Breast epithelium (tissue), 3 donors: ENCODE measurements at regions not wholly inside any gene's neighbourhood (a gene's known extent, or its start where the extent isn't known, plus 50 kb on each side); places are given as distances from the start of the nearest gene placed in this dataset.

Experiments used
- POLR2AphosphoS5 ChIP-seq, 3 donors: sonication (generic); formaldehyde crosslinking; IDR thresholded peaks; one replicate each; pipeline ENCODE4 v1.6.1; 2017; ENCODE audit warnings: antibody characterized with exemption in 3 of 3
- TF ChIP-seq, protein P1 (sequence below), 3 donors: fragments of 450-650 bp; IDR thresholded peaks; one replicate each; pipeline ENCODE4 v1.5.1; 2016 to 2017; ENCODE audit warnings: antibody characterized with exemption in 3 of 3, mild to moderate bottlenecking in 3 of 3, moderate library complexity in 3 of 3

DNA sequence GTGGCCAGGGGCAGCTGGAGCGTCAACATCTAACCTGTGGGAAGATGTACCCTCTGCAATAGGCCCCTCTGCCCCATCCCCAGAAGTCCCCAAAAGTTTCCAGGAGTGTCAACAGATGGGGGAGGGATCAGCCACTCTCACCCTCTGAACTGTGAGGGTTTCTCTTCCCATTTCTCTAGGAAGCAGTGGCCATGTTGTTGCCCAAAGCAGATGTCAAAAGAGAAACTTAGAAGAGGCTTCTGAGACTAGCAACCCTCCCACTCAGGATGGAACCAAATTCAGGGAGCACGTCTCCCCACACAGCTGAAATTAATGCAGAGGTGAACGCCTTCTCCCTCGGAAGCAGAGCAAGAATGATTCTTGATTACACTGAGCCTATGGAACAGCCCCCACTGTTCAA is 70.3 kb downstream of the ARL4C start:
- TF ChIP-seq, protein P1, sequence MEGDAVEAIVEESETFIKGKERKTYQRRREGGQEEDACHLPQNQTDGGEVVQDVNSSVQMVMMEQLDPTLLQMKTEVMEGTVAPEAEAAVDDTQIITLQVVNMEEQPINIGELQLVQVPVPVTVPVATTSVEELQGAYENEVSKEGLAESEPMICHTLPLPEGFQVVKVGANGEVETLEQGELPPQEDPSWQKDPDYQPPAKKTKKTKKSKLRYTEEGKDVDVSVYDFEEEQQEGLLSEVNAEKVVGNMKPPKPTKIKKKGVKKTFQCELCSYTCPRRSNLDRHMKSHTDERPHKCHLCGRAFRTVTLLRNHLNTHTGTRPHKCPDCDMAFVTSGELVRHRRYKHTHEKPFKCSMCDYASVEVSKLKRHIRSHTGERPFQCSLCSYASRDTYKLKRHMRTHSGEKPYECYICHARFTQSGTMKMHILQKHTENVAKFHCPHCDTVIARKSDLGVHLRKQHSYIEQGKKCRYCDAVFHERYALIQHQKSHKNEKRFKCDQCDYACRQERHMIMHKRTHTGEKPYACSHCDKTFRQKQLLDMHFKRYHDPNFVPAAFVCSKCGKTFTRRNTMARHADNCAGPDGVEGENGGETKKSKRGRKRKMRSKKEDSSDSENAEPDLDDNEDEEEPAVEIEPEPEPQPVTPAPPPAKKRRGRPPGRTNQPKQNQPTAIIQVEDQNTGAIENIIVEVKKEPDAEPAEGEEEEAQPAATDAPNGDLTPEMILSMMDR (IDR thresholded peaks at IDR 0.05): no peak
- no peak for TF ChIP-seq POLR2AphosphoS5 (IDR thresholded peaks at IDR 0.05)
